ENCODE measurements at regions not wholly inside any gene's neighbourhood (a gene's known extent, or its start where the extent isn't known, plus 50 kb on each side); places are given as distances from the start of the nearest gene placed in this dataset.
"Not testable (repeated sequence)": the region's sequence is repeated elsewhere in the genome, so short reads cannot be mapped to it uniquely, and the experiment has no call there.

DNA sequence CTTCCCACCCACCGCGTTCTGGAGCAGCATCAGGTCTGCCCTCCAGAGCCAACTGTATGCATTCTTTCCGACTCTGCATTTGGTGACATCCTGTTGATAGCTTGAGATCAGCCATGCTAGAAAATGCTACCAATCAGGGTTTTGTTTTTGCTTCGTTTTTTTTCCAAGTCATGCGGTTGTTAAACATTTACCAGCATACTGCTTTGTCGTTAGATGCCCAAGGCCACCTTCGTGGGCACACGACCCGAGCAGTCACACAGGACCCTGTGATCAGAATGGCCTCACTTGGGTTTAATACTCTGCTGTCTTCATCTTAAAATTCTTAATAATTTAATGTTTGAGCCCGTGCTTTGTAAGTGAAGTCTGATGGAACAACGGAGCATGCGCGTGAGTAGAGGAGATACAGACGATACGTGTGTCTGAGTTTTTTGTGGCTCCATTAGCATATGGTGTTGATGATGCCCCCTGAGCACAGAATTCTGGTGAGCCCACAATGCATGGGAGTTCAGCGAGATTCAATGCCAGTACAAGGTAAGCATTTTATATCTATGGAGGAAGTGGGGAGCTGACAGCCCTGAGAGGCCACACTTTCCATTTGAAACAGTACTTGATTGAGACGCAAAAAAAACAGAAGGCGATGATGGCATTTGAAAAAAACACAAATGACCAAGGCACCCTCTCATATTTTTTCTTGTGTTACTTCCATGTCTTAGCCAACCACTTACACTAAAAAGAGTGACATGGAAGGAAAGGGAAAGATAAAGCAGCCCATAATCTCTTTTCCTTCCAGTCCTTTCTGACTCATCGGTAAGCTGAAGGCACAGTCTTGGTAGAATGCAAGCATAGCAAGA, 323.6 kb downstream of the BCOR start:
- DNase-seq (ENCODE audit: low read depth in 3 of 3, low spot score in 1 of 3), result peak in 1 of 3 donors; percentile 1

DNA sequence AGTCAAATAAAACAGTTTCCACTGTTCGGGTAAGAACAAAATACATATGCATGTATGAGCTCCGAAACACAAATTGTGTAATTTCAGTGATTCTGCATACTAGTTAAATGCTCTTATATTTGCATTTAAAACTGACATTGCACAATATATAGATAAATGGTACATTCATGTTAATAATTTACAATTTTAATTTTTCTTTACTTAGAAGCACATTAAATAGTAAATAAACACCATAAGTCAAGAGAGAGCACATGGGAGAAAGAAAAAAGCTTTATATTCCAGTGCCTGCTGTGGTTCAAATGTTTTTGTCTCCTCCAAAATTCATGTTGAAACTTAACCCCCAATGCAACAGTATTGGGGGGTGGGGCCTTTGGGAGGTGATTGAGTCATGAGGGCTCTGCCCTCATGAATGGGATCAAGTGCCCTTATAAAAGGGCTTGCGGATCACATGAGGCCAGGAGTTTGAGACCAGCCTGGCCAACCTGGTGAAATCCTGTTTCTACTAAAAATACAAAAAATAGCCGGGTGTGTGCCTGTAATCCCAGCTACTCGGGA, 322.9 kb downstream of the BCOR start:
- no peak for DNase-seq (ENCODE audit: low read depth in 3 of 3, low spot score in 1 of 3)

DNA sequence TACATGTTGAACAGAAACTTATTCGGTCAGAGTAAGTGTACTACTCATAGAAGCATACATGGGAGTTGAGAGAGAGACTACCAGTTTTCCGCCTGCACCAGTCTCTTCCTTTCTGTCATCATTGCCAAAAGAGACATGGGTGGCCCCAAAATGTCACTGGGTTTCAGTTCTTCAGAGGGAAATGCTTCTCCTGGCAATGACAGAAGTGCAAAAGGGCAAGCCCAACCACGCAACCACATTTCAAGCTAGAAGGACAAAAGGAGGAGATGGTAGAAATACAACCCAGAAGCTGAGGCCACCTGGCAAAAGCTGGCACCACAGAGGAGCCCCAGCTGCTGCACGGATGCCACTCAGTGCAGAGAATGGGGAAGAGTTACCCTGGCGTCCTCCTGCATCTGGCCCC, 320.1 kb downstream of the BCOR start:
- DNase-seq (ENCODE audit: low read depth in 3 of 3, low spot score in 1 of 3), result no peak

DNA sequence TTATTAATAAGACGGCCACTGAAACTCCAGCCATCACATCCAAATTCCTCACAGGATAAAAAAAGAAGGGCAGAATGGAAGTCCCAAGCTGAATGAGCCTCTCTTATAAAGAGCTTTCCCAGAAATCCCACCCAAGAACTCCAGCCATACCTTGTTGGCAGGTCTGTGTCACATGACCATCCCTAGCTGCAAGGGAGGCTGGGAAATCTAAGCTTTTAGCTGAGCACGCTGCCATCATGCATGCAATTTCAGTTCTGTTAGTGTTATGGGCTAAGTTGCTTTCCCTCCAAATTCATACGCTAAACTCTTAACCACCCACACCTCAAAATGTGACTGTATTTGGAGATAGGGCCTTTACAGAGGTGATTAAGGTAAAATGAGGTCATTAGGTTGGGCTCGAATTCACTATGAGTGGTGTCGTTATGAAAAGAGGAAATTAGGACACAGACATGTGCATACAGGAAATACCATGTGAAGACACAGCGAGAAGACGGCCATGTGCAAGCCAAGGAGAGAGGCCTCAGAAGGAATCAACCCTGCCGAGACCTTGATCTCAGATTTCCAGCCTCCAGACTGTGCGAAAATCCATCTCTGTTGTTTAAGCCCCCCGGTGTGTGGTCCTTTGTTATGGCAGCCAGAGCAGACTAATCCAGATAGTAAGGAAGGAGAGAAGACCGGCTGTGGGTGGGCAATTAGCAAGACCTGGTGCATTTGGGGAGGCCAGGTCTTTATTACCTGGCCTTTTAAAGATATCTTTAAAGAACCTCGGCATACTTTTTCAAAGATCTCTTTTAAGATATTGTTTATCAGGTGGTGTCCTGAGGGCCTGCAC, 317.6 kb downstream of the BCOR start:
- DNase-seq (ENCODE audit: low read depth in 3 of 3, low spot score in 1 of 3), result no peak

GRCh38 chrX:39782276-39782675, 315.5 kb downstream of the BCOR start:
- no peak for DNase-seq (ENCODE audit: low read depth in 3 of 3, low spot score in 1 of 3)

GRCh38 chrX:39787999-39788398, 309.8 kb downstream of the BCOR start:
- no peak for DNase-seq (ENCODE audit: low read depth in 3 of 3, low spot score in 1 of 3)

DNA sequence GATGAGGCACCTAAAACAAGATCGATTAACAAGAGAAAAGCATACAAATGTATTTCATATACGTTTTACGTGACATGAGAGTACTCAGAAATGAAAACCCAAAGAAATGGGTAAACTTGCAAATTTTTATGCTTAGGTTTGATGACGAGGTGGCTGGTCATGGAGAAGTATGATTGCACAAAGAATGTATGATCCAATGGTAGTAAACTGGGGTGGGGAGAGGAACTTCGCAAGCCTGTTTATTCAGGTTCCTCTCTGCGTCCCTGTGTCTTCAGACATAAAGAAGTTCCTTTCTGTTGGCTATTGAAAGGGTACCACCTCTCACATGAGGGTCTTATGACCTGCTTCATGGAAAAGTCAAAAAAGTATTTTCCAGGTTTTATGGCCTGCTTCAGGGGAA, 309.2 kb downstream of the BCOR start:
- no peak for DNase-seq (ENCODE audit: low read depth in 3 of 3, low spot score in 1 of 3)

- no peak for DNase-seq (ENCODE audit: low read depth in 3 of 3, low spot score in 1 of 3)
Observed at GRCh38 chrX:39791691-39792090, 306.1 kb downstream of the BCOR start.

DNA sequence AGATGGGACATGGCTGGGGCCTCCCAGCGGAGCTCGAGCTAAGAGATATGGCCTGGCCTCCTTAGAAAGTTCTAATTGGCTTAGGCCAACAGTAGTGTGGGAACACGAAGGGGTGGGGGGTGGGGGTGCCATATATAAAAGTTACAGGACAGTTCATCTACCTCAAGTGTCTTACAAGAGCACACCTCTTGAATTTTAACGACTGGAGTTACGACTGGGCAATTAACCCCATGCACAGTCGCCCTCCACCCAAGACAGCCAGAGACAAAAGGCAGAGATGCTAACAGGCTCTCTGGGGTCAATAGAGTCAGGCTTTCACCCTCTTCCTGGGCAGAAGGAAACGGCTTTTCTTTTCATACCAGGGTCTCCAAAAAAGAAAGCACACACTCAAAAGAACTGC, 302.2 kb downstream of the BCOR start:
- no peak for DNase-seq (ENCODE audit: low read depth in 3 of 3, low spot score in 1 of 3)

DNA sequence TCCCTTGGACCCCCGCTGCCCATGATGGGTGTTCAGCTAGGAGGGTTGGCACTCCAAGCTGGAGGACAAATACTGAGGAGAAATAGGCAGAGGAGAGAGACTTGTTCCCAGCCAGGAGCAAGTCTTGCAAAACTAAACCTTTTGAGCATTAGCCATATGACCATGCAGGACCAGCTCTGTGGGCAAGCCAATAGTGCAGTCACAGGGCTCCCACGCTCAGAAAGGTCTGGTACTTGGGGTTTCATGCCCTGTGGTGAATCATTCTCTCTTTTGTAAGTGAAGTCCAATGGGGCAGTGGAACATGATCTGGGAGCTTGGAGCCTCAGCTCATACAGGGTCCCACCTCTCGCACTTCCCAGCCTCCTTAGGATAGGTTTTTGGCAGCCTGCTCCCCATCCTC, 300.9 kb downstream of the BCOR start:
- DNase-seq (ENCODE audit: low read depth in 3 of 3, low spot score in 1 of 3), result no peak

DNA sequence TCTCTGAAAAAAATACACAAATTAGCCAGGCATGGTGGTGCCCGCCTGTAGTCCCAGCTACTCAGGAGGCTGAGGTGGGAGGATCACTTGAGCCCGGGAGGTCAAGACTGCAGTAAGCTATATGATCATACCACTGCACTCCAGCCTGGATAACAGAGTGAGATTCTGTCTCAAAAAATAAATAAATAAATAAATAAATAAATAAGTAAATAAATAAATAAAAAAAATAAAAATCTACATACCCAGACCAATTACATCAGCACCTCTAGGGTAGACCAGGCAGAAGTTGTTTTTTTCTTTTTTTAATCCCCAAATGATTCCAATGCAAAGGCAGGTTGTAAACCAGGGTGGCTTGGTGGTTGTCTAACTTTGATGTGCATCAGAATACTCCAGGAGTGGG, 299.3 kb downstream of the BCOR start:
- DNase-seq (ENCODE audit: low read depth in 3 of 3, low spot score in 1 of 3), result not testable (repeated sequence)

- DNase-seq (ENCODE audit: low read depth in 3 of 3, low spot score in 1 of 3), result no peak
Observed at GRCh38 chrX:39802354-39802753, 295.4 kb downstream of the BCOR start.

DNA sequence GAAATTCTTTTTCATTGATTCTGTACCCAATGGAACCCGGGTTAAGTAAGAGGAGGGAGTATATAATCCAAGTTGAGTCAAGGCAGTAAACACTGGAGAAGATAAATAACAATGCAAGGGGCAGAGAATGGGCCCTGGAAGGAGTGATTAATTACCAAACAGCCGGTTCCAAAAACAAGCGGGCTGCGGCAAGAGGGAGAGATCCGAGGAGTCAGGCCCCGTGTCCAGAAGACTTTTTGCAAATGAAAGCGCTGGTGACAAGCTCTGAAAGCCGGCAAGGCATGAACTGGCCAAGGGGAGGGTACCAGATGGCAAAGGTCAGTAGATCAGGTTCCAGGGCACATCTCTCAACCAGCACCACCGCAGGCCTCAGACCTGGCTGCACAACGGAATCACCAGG, 294.9 kb downstream of the BCOR start:
- no peak for DNase-seq (ENCODE audit: low read depth in 3 of 3, low spot score in 1 of 3)

- no peak for DNase-seq (ENCODE audit: low read depth in 3 of 3, low spot score in 1 of 3)
Observed at GRCh38 chrX:39805022-39805421, 292.7 kb downstream of the BCOR start.

DNA sequence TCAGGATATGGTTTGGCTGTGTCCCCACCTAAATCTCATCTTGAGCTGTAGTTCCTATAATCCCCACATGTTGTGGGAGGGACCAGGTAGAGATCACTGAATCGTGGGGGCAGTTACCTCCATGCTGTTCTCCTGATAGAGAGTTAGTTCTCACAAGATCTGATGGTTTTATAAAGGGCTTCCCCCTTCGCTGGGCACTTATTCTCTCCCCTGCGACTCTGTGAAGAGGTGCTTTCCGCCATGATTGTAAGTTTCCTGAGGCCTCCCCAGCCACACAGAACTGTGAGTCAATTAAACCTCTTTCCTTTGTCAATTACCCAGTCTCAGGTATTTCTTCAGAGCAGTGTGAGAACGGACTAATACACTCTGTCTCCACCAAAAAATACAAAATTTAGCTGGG, 291.9 kb downstream of the BCOR start:
- no peak for DNase-seq (ENCODE audit: low read depth in 3 of 3, low spot score in 1 of 3)

DNA sequence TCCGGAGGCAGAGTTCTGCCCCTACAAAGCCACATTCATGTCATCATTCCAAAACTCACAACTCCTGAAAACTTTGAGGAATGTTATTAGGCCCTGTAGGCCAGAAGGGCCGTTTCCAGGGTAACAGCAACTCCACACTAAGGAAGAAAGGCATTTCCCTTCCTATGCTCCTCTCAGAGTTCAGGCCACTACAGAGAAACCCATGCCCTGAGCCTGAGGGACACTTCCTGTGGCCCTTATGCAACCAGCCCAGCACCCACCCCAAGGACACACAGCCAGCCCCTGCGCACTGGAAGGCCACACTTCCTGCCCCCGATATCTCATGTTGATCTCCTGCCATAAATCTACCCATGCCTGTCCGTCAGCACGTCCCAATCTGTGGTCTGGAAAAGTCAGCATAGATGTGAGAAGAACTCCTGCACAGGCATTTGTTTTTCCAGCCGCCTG, 289.3 kb downstream of the BCOR start:
- DNase-seq (ENCODE audit: low read depth in 3 of 3, low spot score in 1 of 3), result no peak

- no peak for DNase-seq (ENCODE audit: low read depth in 3 of 3, low spot score in 1 of 3)
Observed at GRCh38 chrX:39809331-39809730, 288.4 kb downstream of the BCOR start.

- DNase-seq (ENCODE audit: low read depth in 3 of 3, low spot score in 1 of 3), result no peak
Observed at GRCh38 chrX:39810901-39811300, 286.9 kb downstream of the BCOR start.

DNA sequence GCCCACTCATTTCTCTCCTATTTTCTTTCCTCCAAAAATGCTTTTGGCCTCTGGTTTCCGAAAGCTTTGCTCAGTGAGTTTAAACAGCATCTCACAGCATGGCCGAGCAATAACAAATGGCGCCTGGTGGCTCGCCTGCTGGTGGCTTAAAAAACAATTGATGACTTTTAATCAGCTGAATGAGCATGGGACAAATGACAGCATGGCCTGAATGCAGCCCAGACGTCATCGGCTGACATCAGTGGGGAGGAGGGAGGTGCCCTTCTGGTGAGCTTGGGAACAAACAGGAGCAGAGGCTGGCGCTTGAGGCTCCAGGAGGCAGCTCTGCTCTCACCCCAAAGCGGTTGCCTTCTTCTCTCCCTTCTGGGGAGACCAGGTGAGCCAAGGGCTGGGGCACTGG, 286.4 kb downstream of the BCOR start:
- no peak for DNase-seq (ENCODE audit: low read depth in 3 of 3, low spot score in 1 of 3)

- no peak for DNase-seq (ENCODE audit: low read depth in 3 of 3, low spot score in 1 of 3)
Observed at GRCh38 chrX:39813631-39814277, 284.0 kb downstream of the BCOR start.

DNA sequence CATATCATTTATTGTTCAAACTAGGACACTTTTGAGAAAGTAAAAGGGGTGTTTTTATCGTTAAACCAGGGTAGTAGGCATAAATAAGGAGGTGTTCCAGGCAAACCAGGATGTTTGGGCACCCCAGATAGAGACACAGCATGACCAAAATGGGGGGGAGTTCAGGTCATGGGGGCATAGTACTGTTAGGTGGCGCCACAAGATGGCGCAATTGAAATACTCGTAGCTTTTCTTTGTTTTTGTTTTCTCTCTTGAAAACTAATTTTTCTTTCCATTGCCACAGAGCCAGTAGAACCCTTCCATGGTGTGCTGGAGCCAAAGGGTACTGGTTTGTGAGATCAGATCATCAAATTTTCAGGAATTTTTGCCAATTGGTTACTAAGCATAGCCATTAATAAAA, 283.4 kb downstream of the BCOR start:
- peak in 1 of 3 donors; percentile 16 for DNase-seq (ENCODE audit: low read depth in 3 of 3, low spot score in 1 of 3)
